ENCODE measurements at regions not wholly inside any gene's neighbourhood (a gene's known extent, or its start where the extent isn't known, plus 50 kb on each side); places are given as distances from the start of the nearest gene placed in this dataset.
"Not testable (repeated sequence)": the region's sequence is repeated elsewhere in the genome, so short reads cannot be mapped to it uniquely, and the experiment has no call there.

GRCh38 chr4:124121461-124121971, 591.0 kb downstream of the ANKRD50 start:
- intact Hi-C loops (cut with DNase I) = no loop called here
- 94 to 98% (median 96%) methylated on average over 1 of the region's 1 CpG for WGBS, 3 donors
- ATAC-seq = no peak

GRCh38 chr4:124123181-124123580, 589.4 kb downstream of the ANKRD50 start:
- no peak overlapping the region for H3K27ac ChIP-seq
- TF ChIP-seq CTCF (IDR thresholded peaks at IDR 0.05) = no peak
- no peaks in the 10 kb centered on the region for H3K4me1 ChIP-seq
- no peak for ATAC-seq
- WGBS, 3 donors = 90 to 93% (median 92%) methylated on average over 4 of the region's 4 CpGs
- intact Hi-C loops (cut with DNase I) = no loop called here
- H3K4me3 ChIP-seq = no peak overlapping the region
- H3K36me3 ChIP-seq (ENCODE audit: insufficient read depth in 1 of 2, low read depth in 1 of 2) = no peaks in the 10 kb centered on the region
- no peaks in the 10 kb centered on the region for H3K27me3 ChIP-seq (ENCODE audit: insufficient read depth in 3 of 3, low read length in 2 of 3)
- no peak for DNase-seq
- no peaks in the 10 kb centered on the region for H3K9me3 ChIP-seq

More at GRCh38 chr4:124121461-124121971, 591.0 kb downstream of the ANKRD50 start:
- Histone ChIP-seq H3K36me3 (ENCODE audit: insufficient read depth in 1 of 2, low read depth in 1 of 2) (no peaks in the 10 kb centered on the region), H3K4me3 (no peak overlapping the region), H3K4me1 (no peaks in the 10 kb centered on the region), H3K27ac (no peak overlapping the region), H3K9me3 (no peaks in the 10 kb centered on the region), H3K27me3 (ENCODE audit: insufficient read depth in 3 of 3, low read length in 2 of 3) (no peaks in the 10 kb centered on the region)
- no peak for DNase-seq
- TF ChIP-seq CTCF (IDR thresholded peaks at IDR 0.05) = no peak

- Histone ChIP-seq H3K9me3 (no peaks in the 10 kb centered on the region), H3K36me3 (ENCODE audit: insufficient read depth in 1 of 2, low read depth in 1 of 2) (no peaks in the 10 kb centered on the region), H3K4me3 (no peak overlapping the region), H3K27me3 (ENCODE audit: insufficient read depth in 3 of 3, low read length in 2 of 3) (no peaks in the 10 kb centered on the region), H3K27ac (no peak overlapping the region), H3K4me1 (no peaks in the 10 kb centered on the region)
- no peak for DNase-seq
- WGBS, 3 donors = 54 to 61% (median 54%) methylated on average over 1 of the region's 1 CpG
- TF ChIP-seq CTCF (IDR thresholded peaks at IDR 0.05) = no peak
- intact Hi-C loops (cut with DNase I) = no loop called here
- ATAC-seq = no peak
Measured at GRCh38 chr4:124123721-124124120, 588.8 kb downstream of the ANKRD50 start.

- H3K27ac ChIP-seq; H3K9me3 ChIP-seq; intact Hi-C loops (cut with DNase I); H3K36me3 ChIP-seq (ENCODE audit: insufficient read depth in 1 of 2, low read depth in 1 of 2); H3K4me1 ChIP-seq; H3K4me3 ChIP-seq; H3K27me3 ChIP-seq (ENCODE audit: insufficient read depth in 3 of 3, low read length in 2 of 3); ATAC-seq: not testable (repeated sequence)
- peak in 1 of 2 donors; percentile 4 for DNase-seq
- 96 to 97% (median 96%) methylated on average over 6 of the region's 6 CpGs for WGBS, 3 donors
Measured at GRCh38 chr4:124131324-124131723, 581.2 kb downstream of the ANKRD50 start.

- 89 to 98% (median 94%) methylated on average over 2 of the region's 2 CpGs for WGBS, 3 donors
- Histone ChIP-seq H3K36me3 (ENCODE audit: insufficient read depth in 1 of 2, low read depth in 1 of 2) (no peaks in the 10 kb centered on the region), H3K27me3 (ENCODE audit: insufficient read depth in 3 of 3, low read length in 2 of 3) (no peaks in the 10 kb centered on the region), H3K4me3 (no peak overlapping the region), H3K9me3 (no peaks in the 10 kb centered on the region), H3K4me1 (no peaks in the 10 kb centered on the region), H3K27ac (no peak overlapping the region)
- no peak for TF ChIP-seq CTCF (IDR thresholded peaks at IDR 0.05)
- intact Hi-C loops (cut with DNase I) = no loop called here
- DNase-seq = no peak
- no peak for ATAC-seq
Measured at GRCh38 chr4:124132161-124132560, 580.4 kb downstream of the ANKRD50 start.

Measured in psoas muscle (tissue), 7 donors.